Frontal cortex (tissue), 3 donors: ENCODE measurements at regions not wholly inside any gene's neighbourhood (a gene's known extent, or its start where the extent isn't known, plus 50 kb on each side); places are given as distances from the start of the nearest gene placed in this dataset.

Experiments used
- DNase-seq, 2 donors: peaks; one replicate each; pipeline ENCODE4 v3.0.0; 2012; ENCODE audit warnings: low spot score in 2 of 2
- FAIRE-seq: peaks from 2 replicates; lab custom pipeline; 2012; peaks lifted over from hg19 to GRCh38; lab: Jason Lieb, UNC
- donor health status: control.
- donor health status: control.
- donor health status: control.

DNA sequence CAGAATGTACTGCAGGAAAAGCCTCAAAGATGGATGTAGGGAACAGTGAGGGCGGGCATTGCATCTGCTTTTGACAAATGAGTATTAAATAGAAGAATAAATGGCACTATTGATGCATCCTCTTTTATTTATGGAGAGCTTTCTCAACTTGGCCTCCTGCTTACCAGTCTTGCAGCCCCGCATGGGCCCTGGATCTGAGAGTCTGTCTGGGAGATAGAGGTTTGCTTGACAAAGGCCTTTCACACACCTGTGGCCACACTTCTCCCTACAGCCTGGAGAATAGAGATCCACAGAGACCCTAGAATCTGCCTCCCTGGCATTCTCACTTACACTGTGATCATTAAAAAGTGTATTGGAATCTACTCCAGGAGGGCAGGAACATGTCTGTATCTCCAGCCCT is 203.8 kb upstream of the CDH4 start:
- DNase-seq = no peak
- FAIRE-seq = no peak

DNA sequence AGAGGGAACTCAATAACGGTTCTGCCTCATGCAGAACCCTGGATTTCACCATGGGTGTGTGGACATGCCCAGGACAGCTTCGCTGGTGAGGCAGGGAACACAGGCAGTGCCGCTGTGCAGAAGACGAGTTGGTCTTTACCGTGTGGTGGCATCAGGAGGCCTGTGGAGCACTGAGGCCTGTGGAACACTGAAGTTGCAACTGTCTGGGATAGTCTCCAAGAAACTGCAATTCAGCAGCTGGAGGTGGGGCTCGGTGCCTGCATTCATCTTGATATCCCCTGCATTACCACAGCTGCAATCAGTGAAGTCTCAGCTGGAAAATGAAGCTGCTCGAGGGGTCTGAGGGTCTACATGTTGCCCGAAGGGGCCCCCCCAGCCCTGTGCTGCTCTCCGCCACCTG is 202.4 kb upstream of the CDH4 start:
- DNase-seq = no peak
- FAIRE-seq = no peak

DNA sequence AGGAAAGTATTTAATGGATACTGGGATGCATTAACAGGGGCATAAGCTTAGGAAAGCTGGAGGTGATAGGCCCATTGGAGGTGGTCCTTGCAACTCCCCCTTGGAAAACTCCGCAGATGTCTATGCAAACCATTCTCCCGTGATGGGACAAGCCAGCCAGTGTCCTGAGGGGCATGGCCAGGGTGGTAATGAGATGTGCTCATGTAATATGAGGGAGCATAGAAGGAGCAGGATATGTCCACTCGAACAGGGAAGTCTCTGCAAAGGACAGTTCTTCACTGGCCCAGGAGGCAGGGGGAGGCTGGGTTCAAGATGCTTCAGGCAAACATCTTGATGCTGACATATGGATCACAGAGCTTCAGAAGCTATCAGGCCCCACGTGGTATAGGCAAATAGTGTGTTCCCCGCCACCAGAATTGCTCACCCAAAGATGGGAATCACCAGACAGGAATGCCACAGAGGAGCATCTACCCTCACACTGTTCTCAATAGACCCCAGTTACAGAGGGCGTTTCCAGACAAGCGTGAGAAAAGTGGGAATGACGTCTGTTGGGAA is 201.6 kb upstream of the CDH4 start:
- DNase-seq (no peak), FAIRE-seq (no peak)

DNA sequence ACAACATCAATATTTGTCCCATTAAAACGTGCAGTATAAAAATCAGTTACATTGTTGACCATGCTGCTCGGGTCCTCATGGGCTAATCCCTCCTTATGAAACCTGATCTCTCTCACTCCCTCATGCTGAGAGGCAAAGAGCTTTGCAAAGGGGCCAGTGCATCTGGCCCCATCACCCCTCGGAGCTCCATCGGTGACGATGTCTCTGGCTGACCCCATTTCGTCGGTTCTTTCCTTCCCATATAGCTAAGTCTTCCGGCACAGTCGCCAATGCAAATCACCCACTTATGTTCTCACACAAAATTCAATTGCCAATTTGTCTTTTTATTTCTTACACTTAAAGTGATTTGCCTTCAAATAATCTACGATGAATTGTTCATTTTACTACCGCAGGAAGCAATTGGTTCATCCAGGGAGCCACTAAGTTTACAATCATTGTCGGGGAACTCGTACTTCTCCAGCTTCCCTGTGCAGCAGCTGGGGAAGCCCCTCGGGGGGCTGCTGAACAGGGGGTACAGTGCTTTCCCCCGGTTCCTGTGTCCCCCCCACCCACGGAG is 199.8 kb upstream of the CDH4 start:
- no peak for DNase-seq

DNA sequence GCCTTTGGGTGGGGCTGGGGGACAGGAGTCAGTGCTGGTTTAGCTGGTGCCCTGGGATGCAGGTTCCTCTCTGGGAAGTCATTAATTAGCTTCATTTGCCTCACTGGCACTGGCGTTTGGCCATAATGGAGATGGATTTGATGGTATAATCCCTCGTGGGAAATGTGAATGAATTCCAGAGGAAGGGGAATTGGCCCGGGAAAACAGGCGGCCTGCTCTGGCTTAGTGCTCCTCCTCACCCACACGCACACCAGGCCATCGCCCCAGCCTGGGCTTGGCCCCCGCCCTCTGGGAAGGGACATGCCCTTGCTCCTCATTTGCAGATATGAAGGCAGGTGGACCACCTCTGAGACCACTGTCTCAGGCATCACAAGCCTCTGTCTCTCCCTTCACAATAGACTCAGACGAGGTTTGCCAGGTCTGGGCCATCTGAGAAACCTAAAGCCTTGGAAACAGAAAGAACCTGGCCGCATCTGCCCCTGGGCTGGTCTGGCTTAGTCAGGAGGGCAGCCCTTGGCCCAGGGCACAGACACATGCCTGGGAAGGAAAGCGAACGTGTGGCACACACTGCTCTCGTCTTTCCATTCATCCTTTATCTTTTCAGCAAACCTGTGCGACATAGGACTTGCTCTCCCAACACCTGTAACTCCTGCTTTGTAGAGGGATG is 199.2 kb upstream of the CDH4 start:
- FAIRE-seq = no peak
- DNase-seq = no peak

More for the DNA sequence above, 199.8 kb upstream of the CDH4 start:
- no peak for FAIRE-seq

DNA sequence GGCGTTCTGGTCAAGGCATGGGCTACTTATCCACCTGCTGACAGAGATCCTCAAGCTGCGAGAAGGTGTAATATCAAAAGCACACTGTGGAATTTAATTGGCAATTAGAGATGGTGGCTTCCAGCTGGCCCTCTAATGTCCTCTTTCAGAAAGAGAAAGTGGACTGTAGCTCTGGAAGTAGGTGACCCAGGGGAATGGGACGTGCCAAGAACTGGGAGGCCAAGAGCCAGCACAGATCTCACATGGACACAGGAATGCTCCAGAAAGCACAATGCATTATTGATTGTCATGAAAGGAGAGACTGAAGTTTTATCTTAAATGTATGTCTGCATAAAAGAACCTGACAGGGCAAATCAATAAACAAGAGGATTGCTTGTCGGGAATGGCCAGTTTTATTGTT is 198.6 kb upstream of the CDH4 start:
- no peak for FAIRE-seq

DNA sequence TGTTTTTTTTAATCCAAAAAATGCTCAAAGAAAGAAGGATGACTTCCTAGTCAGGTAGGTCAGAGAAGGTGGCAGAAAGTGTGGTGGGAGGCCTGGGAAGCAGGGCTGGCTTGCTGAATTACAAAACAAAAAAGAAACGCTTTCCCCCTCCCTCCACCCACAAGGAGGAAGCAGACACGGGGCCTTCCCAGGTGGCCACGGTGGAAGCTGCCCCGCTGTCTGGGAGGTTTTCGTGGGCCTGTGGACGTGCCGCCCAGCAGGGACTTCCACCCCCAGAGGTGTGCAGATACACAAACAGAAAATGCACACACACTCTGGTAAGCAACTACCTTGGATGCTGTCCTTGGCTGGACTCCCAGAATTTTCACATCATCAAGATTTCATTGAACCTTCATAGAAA is 198.2 kb upstream of the CDH4 start:
- FAIRE-seq = no peak

More for the DNA sequence above, 198.6 kb upstream of the CDH4 start:
- no peak for DNase-seq

DNA sequence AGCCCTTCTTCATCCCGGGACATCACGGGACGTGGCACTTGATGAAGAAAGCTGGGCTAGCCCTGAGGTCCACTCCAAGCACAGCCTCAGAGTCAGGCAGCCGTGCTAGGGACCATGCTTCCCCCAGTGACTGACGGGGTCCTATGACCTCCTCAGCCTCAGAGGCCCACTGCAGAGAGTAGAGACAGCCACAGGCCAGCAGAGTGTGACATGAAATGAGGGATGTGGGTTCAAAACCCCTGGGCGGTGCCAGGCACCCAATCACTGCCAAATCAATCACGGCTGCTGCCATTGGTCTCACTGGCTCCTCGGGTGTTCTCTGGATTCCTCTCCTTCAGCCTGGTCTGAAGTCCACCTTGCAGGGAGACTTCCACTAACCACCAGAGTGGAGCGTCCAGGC is 197.7 kb upstream of the CDH4 start:
- no peak for DNase-seq
- FAIRE-seq = no peak

More for the DNA sequence above, 198.2 kb upstream of the CDH4 start:
- no peak for DNase-seq

DNA sequence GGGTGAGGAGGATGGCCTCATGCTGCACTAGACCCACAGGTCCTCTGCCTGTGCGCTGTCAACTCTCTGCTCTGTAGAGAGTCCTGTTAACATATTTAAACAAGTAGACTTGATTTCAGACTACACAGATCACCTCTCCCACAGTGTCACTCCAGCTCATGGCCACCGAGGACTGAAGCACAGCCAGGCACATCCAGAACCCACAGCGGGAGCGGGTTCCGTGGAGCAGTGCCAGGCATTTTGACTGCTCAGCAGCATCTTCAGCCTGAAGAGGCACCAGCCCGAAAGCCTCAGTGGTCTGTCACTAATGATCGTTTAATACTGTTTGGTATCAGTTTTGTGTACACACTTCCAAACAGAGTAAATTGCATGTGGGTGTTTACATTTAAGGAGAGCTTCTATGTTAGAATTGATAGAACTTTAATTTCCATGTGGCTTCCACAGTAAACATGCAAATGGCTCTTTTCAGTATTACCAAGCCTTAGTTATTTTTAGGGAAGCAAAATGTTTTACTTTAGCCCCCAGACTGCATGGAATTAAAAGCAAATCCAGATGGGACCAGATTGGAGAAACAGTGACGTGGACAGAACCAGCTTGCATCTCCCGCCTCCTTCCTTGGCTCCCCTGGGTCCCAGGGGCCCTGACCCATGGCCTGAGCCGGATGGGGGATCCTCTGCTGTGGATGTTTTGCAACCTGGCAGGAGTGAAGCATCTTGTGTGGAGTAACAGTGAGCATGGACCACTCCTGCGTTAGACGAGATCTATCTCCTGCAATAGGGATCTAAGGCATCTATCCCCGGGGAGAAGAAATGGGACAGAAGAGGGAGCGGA is 196.7 kb upstream of the CDH4 start:
- DNase-seq (no peak), FAIRE-seq (no peak)

DNA sequence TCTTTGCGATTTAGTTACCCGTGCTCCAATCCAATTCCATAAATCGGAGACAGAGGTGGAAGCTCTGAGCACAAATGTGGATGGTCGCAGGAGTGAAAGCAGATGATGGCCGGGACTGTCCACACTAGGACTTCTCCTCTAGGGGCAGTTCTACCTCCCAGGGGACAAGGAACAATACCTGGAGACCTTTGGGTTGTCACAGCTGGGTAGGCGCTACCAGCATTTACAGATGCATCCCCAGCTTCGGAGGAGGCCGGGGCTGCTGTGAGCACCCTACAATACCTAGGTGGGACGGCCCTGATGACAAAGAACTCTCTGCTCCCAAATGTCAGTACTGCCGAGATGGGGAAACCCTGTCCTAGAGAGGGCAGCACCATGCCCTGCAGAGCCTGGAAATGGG is 195.9 kb upstream of the CDH4 start:
- no peak for DNase-seq
- FAIRE-seq = no peak

DNA sequence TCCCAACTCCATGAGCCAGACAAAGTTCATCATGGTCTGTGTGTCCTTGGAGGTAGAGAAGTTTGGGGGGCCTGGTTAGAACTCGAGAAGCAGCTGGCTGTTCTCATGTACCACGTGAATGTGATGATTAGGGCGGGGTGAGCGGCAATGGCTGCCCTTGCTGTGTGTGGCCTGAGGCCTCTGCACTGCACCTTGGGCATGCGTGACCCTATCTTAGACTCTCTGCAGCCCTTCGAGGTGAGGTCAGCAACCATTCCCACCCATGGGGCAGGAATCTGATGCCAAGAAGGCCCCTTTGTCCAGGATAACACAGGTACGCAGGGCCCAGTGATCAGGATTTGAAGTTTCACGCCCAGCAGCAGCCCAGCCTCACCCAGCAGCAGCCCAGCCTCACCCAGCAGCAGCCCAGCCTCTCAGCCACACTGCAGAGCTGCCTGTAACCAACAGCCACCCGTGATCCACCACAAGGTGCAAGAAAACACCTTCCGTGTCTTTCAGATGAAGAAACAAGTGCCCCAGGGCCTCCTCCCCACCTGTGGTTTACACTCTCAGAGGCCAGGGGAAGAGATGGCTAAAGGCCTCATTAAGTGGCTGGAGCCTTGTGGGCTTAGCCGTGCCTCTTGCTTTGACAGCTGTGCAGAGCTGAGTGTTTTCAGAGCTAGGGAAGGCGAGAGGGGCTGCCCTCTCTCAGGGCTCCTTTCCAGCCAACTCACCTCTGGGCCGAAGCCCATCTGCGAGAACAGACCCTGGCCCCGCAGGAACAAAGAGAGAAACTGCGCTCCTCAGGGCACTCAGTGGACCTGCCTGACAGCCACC is 195.2 kb upstream of the CDH4 start:
- no peak for FAIRE-seq
- no peak for DNase-seq

DNA sequence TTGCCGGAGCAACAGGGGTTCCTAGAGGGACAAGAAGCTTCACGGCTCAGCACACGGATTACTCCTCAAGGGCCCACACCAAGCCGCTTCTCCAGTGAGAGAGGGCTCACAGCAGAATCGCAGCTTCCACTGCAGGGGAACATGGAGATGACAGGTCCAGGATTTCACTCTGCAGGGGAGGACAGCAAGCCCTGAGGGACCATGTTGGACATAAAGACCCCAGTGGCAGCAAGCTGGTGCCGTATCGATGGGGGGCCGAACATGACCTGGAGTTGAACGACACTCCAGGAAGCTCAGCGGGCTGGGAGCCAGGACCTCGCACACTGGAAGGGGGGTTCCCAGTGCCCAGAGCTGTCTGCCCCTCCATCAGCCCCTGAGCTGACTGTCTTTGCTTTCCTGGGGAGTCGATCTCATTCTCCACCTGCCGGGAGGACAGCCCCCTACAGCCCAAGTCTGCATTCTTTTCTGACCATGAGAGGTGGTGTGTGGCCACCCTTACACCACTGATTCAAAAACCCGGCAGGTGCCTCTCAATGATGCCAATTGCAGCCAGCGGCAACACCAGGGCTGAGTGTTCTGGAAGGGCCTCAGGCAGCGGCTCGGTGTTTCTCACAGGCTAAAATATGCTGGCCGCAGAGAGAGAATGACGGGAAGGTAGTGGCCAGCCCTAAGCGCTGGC is 194.5 kb upstream of the CDH4 start:
- FAIRE-seq = no peak
- no peak for DNase-seq

DNA sequence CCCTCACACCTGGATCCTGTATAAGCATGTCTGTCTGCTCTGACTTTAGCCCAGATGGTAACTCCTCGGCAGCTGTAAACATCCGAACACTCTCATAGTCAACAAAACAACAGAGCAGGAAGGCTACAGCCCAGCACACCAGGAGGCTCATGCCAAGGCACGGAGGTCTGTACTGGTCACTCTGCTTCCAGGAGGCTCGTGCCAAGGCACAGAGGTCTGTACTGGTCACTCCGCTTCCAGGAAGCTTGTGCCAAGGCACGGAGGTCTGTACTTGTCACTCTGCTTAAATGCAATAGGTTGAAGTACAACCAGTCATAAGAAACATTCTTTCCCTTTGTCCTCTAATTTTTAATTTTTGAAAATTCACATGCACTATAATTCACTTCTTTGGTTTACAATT is 190.1 kb upstream of the CDH4 start:
- FAIRE-seq (no peak), DNase-seq (no peak)

- no peak for DNase-seq
- FAIRE-seq = no peak
Measured at GRCh38 chr20:61065853-61066252, 186.2 kb upstream of the CDH4 start.

- DNase-seq = no peak
- FAIRE-seq = no peak
Measured at GRCh38 chr20:61066526-61066925, 185.5 kb upstream of the CDH4 start.

DNA sequence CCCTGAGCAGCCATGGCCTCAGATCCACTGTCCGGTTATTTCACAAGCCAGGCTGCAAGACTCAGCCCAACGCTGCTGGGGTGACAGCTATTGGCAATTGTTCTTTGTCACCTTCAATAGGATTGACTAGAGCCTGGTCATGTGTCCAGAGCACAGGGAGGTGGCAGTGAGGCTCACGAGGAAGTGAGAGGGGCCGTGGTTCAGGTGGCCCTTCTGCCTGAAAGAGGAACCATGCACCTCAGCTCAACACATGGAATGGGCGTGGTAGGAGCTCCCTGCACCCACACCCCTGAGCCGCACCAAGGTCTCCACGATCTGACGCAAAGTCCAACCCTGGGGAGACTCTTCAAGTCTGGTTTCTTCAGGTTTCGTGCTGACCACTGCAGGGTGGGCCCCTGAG is 184.8 kb upstream of the CDH4 start:
- DNase-seq (no peak), FAIRE-seq (no peak)

- DNase-seq (no peak), FAIRE-seq (no peak)
Measured at GRCh38 chr20:61072398-61072797, 179.7 kb upstream of the CDH4 start.

DNA sequence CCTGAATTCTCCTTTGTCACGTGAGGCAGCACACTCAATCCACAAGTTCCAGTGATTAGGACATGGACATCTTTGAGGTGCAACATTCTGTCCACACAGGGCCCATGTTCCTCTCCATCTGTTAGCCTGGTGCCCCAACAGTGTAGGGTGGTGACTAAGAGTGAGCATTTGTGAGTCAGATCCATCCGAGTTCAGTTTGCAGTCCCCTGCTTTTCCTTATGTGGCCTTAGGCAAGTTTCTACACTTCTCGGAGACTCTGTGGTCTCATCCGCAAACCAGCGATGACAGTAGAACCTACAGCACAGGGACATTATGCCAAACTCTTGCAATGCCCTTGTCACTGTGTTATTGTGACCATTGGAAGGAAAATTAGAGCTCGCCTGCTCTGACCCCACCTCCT is 178.7 kb upstream of the CDH4 start:
- no peak for FAIRE-seq
- DNase-seq = no peak

DNA sequence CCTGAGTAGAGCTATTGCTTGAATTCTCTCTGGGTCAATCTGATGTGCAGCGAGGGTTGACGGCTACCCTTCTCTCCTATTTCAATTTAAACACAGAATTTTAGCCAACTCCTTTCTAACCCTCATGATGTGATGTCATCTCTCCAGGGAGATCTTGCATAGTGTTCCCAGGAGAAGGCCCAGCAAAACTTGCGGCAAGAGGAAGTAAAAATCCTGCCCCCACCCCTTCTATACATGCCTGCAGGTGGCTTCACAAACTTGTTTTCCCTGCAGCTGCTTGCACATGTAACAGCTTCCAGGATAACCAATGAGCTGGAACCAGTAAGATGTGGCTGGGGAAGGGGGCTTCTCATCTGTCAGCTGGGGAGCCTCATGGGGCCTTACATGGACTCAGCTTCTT is 169.3 kb upstream of the CDH4 start:
- FAIRE-seq = no peak
- no peak for DNase-seq

DNA sequence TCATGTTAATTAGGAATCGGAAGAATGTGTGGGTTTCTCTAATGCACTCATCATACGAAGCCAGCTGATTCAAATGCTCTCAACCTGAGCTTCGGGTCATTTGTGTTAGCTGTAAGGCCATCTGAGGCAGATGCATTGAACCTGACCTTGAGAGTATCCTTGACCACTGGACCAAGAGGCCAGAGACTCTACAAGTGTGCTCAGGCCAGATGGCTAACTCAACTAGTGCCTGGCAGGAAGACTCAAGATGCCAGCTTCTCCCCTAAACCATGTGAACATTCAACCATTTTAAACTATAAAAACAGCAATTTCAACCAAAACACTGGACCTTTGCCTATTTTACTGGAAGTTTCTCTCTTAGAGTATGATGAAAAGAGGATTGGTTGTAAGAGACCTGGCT is 168.6 kb upstream of the CDH4 start:
- FAIRE-seq (no peak), DNase-seq (no peak)
